Calu3 (cell line): ENCODE measurements at regions not wholly inside any gene's neighbourhood (a gene's known extent, or its start where the extent isn't known, plus 50 kb on each side); places are given as distances from the start of the nearest gene placed in this dataset.

ENCODE experiments used
- BruUV-seq: library from RNA; stranded (reverse); fragments of 400-500 nt; replicated peaks from 2 replicates; lab custom pipeline; 2021; lab: Mats Ljungman, UMichigan
- CTCF ChIA-PET: fragments of 300-600 bp; sonication (Branson Sonifier 250); formaldehyde crosslinking; loops from one replicate; lab custom pipeline; 2022; ENCODE audit warnings: antibody characterized with exemption; lab: Charles Lee
- DNase-seq: peaks from one replicate; pipeline ENCODE4 v3.0.0; 2022
- H3K27ac Mint-ChIP-seq: one replicate; pipeline ENCODE4 v1.8.0; 2022; ENCODE audit warnings: mixed read lengths; ENCODE audit not compliant: unreplicated experiment
- H3K27me3 Mint-ChIP-seq: one replicate; pipeline ENCODE4 v1.8.0; 2022; ENCODE audit warnings: mixed read lengths; ENCODE audit not compliant: unreplicated experiment
- H3K36me3 Mint-ChIP-seq: one replicate; pipeline ENCODE4 v1.8.0; 2022; ENCODE audit warnings: mild to moderate bottlenecking, moderate library complexity, mixed read lengths; ENCODE audit not compliant: insufficient read depth, unreplicated experiment
- H3K4me1 Mint-ChIP-seq: one replicate; pipeline ENCODE4 v1.8.0; 2022; ENCODE audit warnings: mild to moderate bottlenecking, low read depth, mixed read lengths; ENCODE audit not compliant: unreplicated experiment
- H3K4me3 Mint-ChIP-seq: one replicate; pipeline ENCODE4 v1.8.0; 2022; ENCODE audit warnings: mild to moderate bottlenecking, low read depth, moderate library complexity, mixed read lengths; ENCODE audit not compliant: unreplicated experiment
- H3K9me3 Mint-ChIP-seq: one replicate; pipeline ENCODE4 v1.8.0; 2022; ENCODE audit warnings: low read depth, mixed read lengths; ENCODE audit not compliant: unreplicated experiment
- intact Hi-C: fragments of 100-400 bp; cut with micrococcal nuclease; formaldehyde crosslinking; loops from one replicate; pipeline ENCODE4 v1.10.0; 2022; ENCODE audit not compliant: unreplicated experiment
- TF ChIP-seq, protein P1 (sequence below): fragments of 200-600 bp; IDR thresholded peaks from one replicate; pipeline ENCODE4 v1.8.0; 2022; ENCODE audit warnings: antibody characterized with exemption; ENCODE audit not compliant: unreplicated experiment

DNA sequence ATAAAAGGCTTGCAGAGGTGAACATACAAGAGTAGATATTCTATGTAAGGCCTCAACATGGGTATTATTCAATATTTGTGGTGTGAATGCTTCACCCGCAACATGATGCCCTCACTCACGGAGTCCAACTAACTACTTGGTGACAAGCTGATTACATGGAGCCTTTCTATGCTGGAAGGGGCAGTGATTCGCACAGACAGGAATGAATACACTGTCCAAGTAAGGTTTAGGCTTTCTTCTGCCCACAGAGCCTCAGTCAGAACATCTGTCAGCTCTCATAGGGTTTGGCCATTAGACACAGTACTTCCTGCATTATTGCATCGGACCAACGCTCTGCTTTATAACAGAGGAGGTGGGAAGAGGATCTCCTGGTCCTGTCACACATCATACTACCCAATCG lies 80.3 kb upstream of the SLC35G4 start:
- no peaks in the 10 kb centered on the region for H3K36me3 Mint-ChIP-seq
- intact Hi-C loops, result no loop called here
- CTCF ChIA-PET, result no interaction called here

DNA sequence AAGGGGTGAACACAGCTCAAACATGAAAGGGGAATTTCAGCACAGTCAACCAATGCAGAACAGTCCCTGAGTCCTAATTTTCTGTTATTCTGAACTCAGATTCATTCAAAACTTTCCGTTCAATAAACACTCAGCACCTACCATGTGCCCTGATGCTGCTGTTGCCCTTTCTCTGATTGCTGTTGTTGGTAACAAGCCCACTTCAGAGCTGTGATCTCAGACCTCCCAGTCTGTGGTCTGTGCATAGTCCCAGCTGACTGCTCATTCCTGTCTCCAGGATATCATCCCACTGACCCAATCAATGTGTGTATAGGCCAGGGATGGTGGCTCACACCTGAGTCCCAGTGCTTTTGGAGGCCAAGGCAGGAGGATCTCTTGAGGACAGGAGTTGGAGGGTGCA lies 82.7 kb upstream of the SLC35G4 start:
- Mint-ChIP-seq H3K4me3 (no peak overlapping the region), H3K36me3 (no peaks in the 10 kb centered on the region), H3K9me3 (no peaks in the 10 kb centered on the region), H3K27ac (no peak overlapping the region), H3K4me1 (no peaks in the 10 kb centered on the region), H3K27me3 (peaks cover 52% of the 10 kb centered on the region)
- BruUV-seq, result no TSS peak
- intact Hi-C loops, result no loop called here
- CTCF ChIA-PET, result no interaction called here
- DNase-seq, result no peak
- TF ChIP-seq, protein P1, sequence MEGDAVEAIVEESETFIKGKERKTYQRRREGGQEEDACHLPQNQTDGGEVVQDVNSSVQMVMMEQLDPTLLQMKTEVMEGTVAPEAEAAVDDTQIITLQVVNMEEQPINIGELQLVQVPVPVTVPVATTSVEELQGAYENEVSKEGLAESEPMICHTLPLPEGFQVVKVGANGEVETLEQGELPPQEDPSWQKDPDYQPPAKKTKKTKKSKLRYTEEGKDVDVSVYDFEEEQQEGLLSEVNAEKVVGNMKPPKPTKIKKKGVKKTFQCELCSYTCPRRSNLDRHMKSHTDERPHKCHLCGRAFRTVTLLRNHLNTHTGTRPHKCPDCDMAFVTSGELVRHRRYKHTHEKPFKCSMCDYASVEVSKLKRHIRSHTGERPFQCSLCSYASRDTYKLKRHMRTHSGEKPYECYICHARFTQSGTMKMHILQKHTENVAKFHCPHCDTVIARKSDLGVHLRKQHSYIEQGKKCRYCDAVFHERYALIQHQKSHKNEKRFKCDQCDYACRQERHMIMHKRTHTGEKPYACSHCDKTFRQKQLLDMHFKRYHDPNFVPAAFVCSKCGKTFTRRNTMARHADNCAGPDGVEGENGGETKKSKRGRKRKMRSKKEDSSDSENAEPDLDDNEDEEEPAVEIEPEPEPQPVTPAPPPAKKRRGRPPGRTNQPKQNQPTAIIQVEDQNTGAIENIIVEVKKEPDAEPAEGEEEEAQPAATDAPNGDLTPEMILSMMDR, result no peak

More for the DNA sequence above, 80.3 kb upstream of the SLC35G4 start:
- TF ChIP-seq, protein P1, result no peak
- no peak for DNase-seq
- H3K4me1 Mint-ChIP-seq, result no peaks in the 10 kb centered on the region
- no peak overlapping the region for H3K4me3 Mint-ChIP-seq
- no TSS peak for BruUV-seq
- peaks cover 34% of the 10 kb centered on the region for H3K27me3 Mint-ChIP-seq
- H3K27ac Mint-ChIP-seq, result no peak overlapping the region
- peaks cover 3% of the 10 kb centered on the region for H3K9me3 Mint-ChIP-seq

DNA sequence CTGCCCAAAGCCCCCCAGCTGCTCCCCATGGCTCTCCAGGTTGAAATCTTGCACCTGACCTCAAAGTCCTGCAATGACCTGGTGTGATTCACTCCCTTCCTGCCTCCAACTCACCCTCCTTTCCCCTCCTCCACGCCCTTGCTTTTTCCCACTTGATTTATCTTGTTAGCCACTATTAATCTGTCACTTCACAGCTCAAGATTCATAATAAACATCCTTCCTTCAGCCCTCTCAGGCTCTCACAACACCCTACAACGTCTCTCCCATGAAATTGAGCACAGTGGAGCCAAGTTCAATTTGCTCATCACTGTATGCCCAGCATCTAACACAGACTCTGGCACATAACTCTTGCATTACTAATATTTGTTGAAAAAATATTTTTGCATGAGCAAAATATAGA lies 85.6 kb upstream of the SLC35G4 start:
- no peak overlapping the region for H3K27ac Mint-ChIP-seq

DNA sequence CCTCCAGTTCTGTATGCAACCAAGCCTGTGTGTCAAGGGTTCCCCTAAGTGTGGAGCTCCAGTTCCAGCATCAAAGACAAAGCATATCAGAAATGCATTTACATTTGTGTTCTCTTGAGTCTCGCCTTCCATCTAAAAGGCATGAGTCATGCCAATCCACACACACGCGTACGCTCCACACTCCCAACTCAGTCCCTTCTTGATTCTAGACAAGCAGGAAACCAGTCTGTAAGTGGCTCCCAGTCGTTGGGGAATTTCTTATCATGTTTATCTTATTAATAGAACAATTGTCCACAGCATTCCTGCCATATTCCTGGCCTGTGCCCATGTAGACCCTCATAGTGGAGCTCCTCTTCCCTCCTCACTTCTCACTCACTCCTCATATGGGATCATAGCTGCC lies 86.4 kb upstream of the SLC35G4 start:
- no peak for DNase-seq
- BruUV-seq, result no TSS peak
- Mint-ChIP-seq H3K4me1 (no peaks in the 10 kb centered on the region), H3K4me3 (no peak overlapping the region), H3K27me3 (peaks cover 22% of the 10 kb centered on the region), H3K27ac (no peak overlapping the region), H3K9me3 (no peaks in the 10 kb centered on the region), H3K36me3 (no peaks in the 10 kb centered on the region)
- intact Hi-C loops, result no loop called here
- TF ChIP-seq, protein P1, result no peak
- CTCF ChIA-PET, result interaction anchor here (0.7 kb wide), 1 partner anchor 61 kb away, joined by 5 read pairs; no protein-coding TSS in a partner anchor

More for the DNA sequence above, 85.6 kb upstream of the SLC35G4 start:
- intact Hi-C loops, result no loop called here
- Mint-ChIP-seq H3K4me3 (no peak overlapping the region), H3K27me3 (peaks cover 25% of the 10 kb centered on the region), H3K36me3 (no peaks in the 10 kb centered on the region), H3K4me1 (no peaks in the 10 kb centered on the region), H3K9me3 (no peaks in the 10 kb centered on the region)
- CTCF ChIA-PET, result no interaction called here
- no TSS peak for BruUV-seq
- DNase-seq, result no peak
- TF ChIP-seq, protein P1, result no peak
